Endodermal cell (in vitro differentiated cells): ENCODE measurements at regions not wholly inside any gene's neighbourhood (a gene's known extent, or its start where the extent isn't known, plus 50 kb on each side); places are given as distances from the start of the nearest gene placed in this dataset.

Experiments used
- DNase-seq: peaks from one replicate; pipeline ENCODE4 v3.0.0-alpha.2; 2017
- H3K27ac ChIP-seq: 2 replicates; pipeline ENCODE4 v1.5.1; 2013; ENCODE audit warnings: mild to moderate bottlenecking, low read depth, low read length, moderate library complexity
- H3K27me3 ChIP-seq: 2 replicates; pipeline ENCODE4 v1.6.1; 2013; ENCODE audit warnings: mild to moderate bottlenecking, low read length, moderate library complexity; ENCODE audit not compliant: insufficient read depth, control insufficient read depth, poor library complexity, severe bottlenecking
- H3K36me3 ChIP-seq: 2 replicates; pipeline ENCODE4 v1.7.0; 2013; ENCODE audit warnings: mild to moderate bottlenecking, low read length, moderate library complexity; ENCODE audit not compliant: control insufficient read depth, insufficient read depth
- H3K4me1 ChIP-seq: one replicate; pipeline ENCODE4 v1.7.0; 2013; ENCODE audit warnings: low read length; ENCODE audit not compliant: control insufficient read depth, insufficient read depth
- H3K4me3 ChIP-seq: 2 replicates; pipeline ENCODE4 v1.5.1; 2013; ENCODE audit warnings: mild to moderate bottlenecking, low read length, moderate library complexity
- H3K9ac ChIP-seq: 2 replicates; pipeline ENCODE4 v1.6.1; 2013; ENCODE audit warnings: mild to moderate bottlenecking, low read length, moderate library complexity; ENCODE audit not compliant: poor library complexity, severe bottlenecking; ENCODE audit errors: extremely low read depth
- H3K9me3 ChIP-seq: 2 replicates; pipeline ENCODE4 v1.6.1; 2013; ENCODE audit warnings: mild to moderate bottlenecking, low read length, moderate library complexity; ENCODE audit not compliant: control insufficient read depth
- H3K27ac Mint-ChIP-seq: 2 replicates; pipeline ENCODE4 v1.8.0; 2020; ENCODE audit warnings: mixed read lengths
- H3K27me3 Mint-ChIP-seq: 2 replicates; pipeline ENCODE4 v1.8.0; 2021; ENCODE audit warnings: mild to moderate bottlenecking, mixed read lengths; ENCODE audit not compliant: insufficient read depth
- H3K36me3 Mint-ChIP-seq: 2 replicates; pipeline ENCODE4 v1.8.0; 2020; ENCODE audit warnings: low read depth, mixed read lengths
- H3K4me1 Mint-ChIP-seq: 2 replicates; pipeline ENCODE4 v1.8.0; 2020; ENCODE audit warnings: mixed read lengths
- H3K4me3 Mint-ChIP-seq: 2 replicates; pipeline ENCODE4 v1.8.0; 2020; ENCODE audit warnings: mild to moderate bottlenecking, moderate library complexity, mixed read lengths
- H3K9me3 Mint-ChIP-seq: 2 replicates; pipeline ENCODE4 v1.8.0; 2020; ENCODE audit warnings: mild to moderate bottlenecking, mixed read lengths
- CTCF ChIP-seq: fragments of 200-600 bp; sonication (generic); conservative IDR thresholded peaks from 2 replicates; pipeline ENCODE4 v1.5.0; 2021; ENCODE audit warnings: antibody characterized with exemption, mild to moderate bottlenecking
- WGBS, 2 experiments: methylation state at CpG; one replicate each; pipeline versions ENCODE4 v1.1.5 to v1.1.7; 2013; ENCODE audit warnings: missing lambda C conversion rate in 2 of 2, mixed read lengths in 1 of 2; ENCODE audit not compliant: insufficient coverage in 1 of 2, insufficient read length in 1 of 2; 5-methylcytosine and 5-hydroxymethylcytosine counted together

GRCh38 chr7:64099656-64100531, 54.7 kb downstream of the ZNF727 start:
- H3K4me1 Mint-ChIP-seq = no peaks in the 10 kb centered on the region
- Histone ChIP-seq H3K4me3 (no peak overlapping the region), H3K27ac (no peak overlapping the region), H3K9me3 (peaks cover 35% of the 10 kb centered on the region), H3K9ac (no peak overlapping the region), H3K4me1 (no peaks in the 10 kb centered on the region), H3K36me3 (no peaks in the 10 kb centered on the region), H3K27me3 (no peaks in the 10 kb centered on the region)
- 90 to 91% methylated on average over 28 to 59 of the region's 59 CpGs for WGBS, 2 experiments
- peaks cover 73% of the 10 kb centered on the region for H3K9me3 Mint-ChIP-seq
- H3K36me3 Mint-ChIP-seq = no peaks in the 10 kb centered on the region
- no peak for TF ChIP-seq CTCF
- H3K4me3 Mint-ChIP-seq = no peak overlapping the region
- DNase-seq = no peak
- no peak overlapping the region for H3K27ac Mint-ChIP-seq
- no peaks in the 10 kb centered on the region for H3K27me3 Mint-ChIP-seq

GRCh38 chr7:64101126-64101942, 56.1 kb downstream of the ZNF727 start:
- Histone ChIP-seq H3K27me3 (no peaks in the 10 kb centered on the region), H3K9me3 (peaks cover 25% of the 10 kb centered on the region), H3K4me1 (no peaks in the 10 kb centered on the region), H3K27ac (no peak overlapping the region), H3K36me3 (no peaks in the 10 kb centered on the region), H3K9ac (no peak overlapping the region), H3K4me3 (no peak overlapping the region)
- H3K4me3 Mint-ChIP-seq = no peak overlapping the region
- DNase-seq = no peak
- no peak for TF ChIP-seq CTCF
- no peak overlapping the region for H3K27ac Mint-ChIP-seq
- peaks cover 59% of the 10 kb centered on the region for H3K9me3 Mint-ChIP-seq
- H3K4me1 Mint-ChIP-seq = no peaks in the 10 kb centered on the region
- 79 to 84% methylated on average over 10 to 21 of the region's 22 CpGs for WGBS, 2 experiments
- no peaks in the 10 kb centered on the region for H3K36me3 Mint-ChIP-seq
- no peaks in the 10 kb centered on the region for H3K27me3 Mint-ChIP-seq

- no peaks in the 10 kb centered on the region for H3K36me3 ChIP-seq
- 78 to 80% methylated on average over 6 to 13 of the region's 13 CpGs for WGBS, 2 experiments
- Mint-ChIP-seq H3K9me3 (peaks cover 52% of the 10 kb centered on the region), H3K27ac (no peak overlapping the region), H3K36me3 (no peaks in the 10 kb centered on the region), H3K4me1 (no peaks in the 10 kb centered on the region), H3K4me3 (no peak overlapping the region), H3K27me3 (no peaks in the 10 kb centered on the region)
- TF ChIP-seq CTCF = no peak
- no peaks in the 10 kb centered on the region for H3K27me3 ChIP-seq
- no peak for DNase-seq
- no peak overlapping the region for H3K9ac ChIP-seq
- H3K27ac ChIP-seq = no peak overlapping the region
- H3K4me1 ChIP-seq = no peaks in the 10 kb centered on the region
- peaks cover 20% of the 10 kb centered on the region for H3K9me3 ChIP-seq
- H3K4me3 ChIP-seq = no peak overlapping the region
Observed at GRCh38 chr7:64101943-64102655, 56.9 kb downstream of the ZNF727 start.
